ENCODE measurements at regions not wholly inside any gene's neighbourhood (a gene's known extent, or its start where the extent isn't known, plus 50 kb on each side); places are given as distances from the start of the nearest gene placed in this dataset.

- no peak for TF ChIP-seq POLR2A (IDR thresholded peaks at IDR 0.05; ENCODE audit: low read depth, low read length)
- TF ChIP-seq TAF1 (IDR thresholded peaks at IDR 0.05; ENCODE audit: borderline replicate concordance, low read depth, low read length), result no peak
Measured at GRCh38 chr10:35784751-35785150, 142.7 kb upstream of the FZD8 start.

Data from GM12892 (cell line).